Jurkat, Clone E6-1 (cell line): ENCODE measurements at regions not wholly inside any gene's neighbourhood (a gene's known extent, or its start where the extent isn't known, plus 50 kb on each side); places are given as distances from the start of the nearest gene placed in this dataset.

ENCODE experiments used
- DNase-seq: peaks from one replicate; pipeline ENCODE4 v3.0.0-alpha.2; 2011; ENCODE audit warnings: low read depth, low spot score
- H3K4me3 ChIP-seq: 2 replicates; pipeline ENCODE4 v1.5.1; 2011; ENCODE audit warnings: mild to moderate bottlenecking, low read length, control low read depth, moderate library complexity

- DNase-seq: no peak
- H3K4me3 ChIP-seq: no peak overlapping the region
These were observed 340.3 kb downstream of the KCNN2 start for GRCh38 chr5:114702136-114702535.

- DNase-seq: no peak
These were observed 339.0 kb downstream of the KCNN2 start for GRCh38 chr5:114700823-114701222.

GRCh38 chr5:114695292-114695904, 333.5 kb downstream of the KCNN2 start:
- H3K4me3 ChIP-seq: no peak overlapping the region
- no peak for DNase-seq

More at GRCh38 chr5:114700823-114701222, 339.0 kb downstream of the KCNN2 start:
- no peak overlapping the region for H3K4me3 ChIP-seq

- DNase-seq: no peak
- H3K4me3 ChIP-seq: no peak overlapping the region
These were observed 324.5 kb downstream of the KCNN2 start for GRCh38 chr5:114686356-114686755.

- DNase-seq: no peak
- H3K4me3 ChIP-seq: no peak overlapping the region
These were observed 316.9 kb downstream of the KCNN2 start for GRCh38 chr5:114678778-114679177.

- no peak for DNase-seq
- H3K4me3 ChIP-seq: no peak overlapping the region
These were observed 303.7 kb downstream of the KCNN2 start for GRCh38 chr5:114665551-114665950.

GRCh38 chr5:114660791-114661190, 298.9 kb downstream of the KCNN2 start:
- DNase-seq: no peak
- no peak overlapping the region for H3K4me3 ChIP-seq

- DNase-seq: no peak
- no peak overlapping the region for H3K4me3 ChIP-seq
These were observed 296.3 kb downstream of the KCNN2 start for GRCh38 chr5:114658194-114658593.

- H3K4me3 ChIP-seq: no peak overlapping the region
- no peak for DNase-seq
These were observed 295.7 kb downstream of the KCNN2 start for GRCh38 chr5:114657342-114658130.

GRCh38 chr5:114649878-114650277, 288.0 kb downstream of the KCNN2 start:
- DNase-seq: no peak
- no peak overlapping the region for H3K4me3 ChIP-seq

- H3K4me3 ChIP-seq: no peak overlapping the region
- DNase-seq: no peak
These were observed 287.1 kb downstream of the KCNN2 start for GRCh38 chr5:114648940-114649339.

- no peak for DNase-seq
- H3K4me3 ChIP-seq: no peak overlapping the region
These were observed 282.7 kb downstream of the KCNN2 start for GRCh38 chr5:114644576-114644975.

GRCh38 chr5:114636271-114636670, 274.4 kb downstream of the KCNN2 start:
- no peak for DNase-seq
- H3K4me3 ChIP-seq: no peak overlapping the region

- no peak for DNase-seq
- H3K4me3 ChIP-seq: no peak overlapping the region
These were observed 273.4 kb downstream of the KCNN2 start for GRCh38 chr5:114634967-114635901.

- DNase-seq: no peak
- no peak overlapping the region for H3K4me3 ChIP-seq
These were observed 272.6 kb downstream of the KCNN2 start for GRCh38 chr5:114634517-114634916.

GRCh38 chr5:114612406-114612805, 250.5 kb downstream of the KCNN2 start:
- H3K4me3 ChIP-seq: no peak overlapping the region
- DNase-seq: no peak

GRCh38 chr5:114581136-114581535, 219.3 kb downstream of the KCNN2 start:
- DNase-seq: no peak
- H3K4me3 ChIP-seq: no peak overlapping the region

- no peak for DNase-seq
- no peak overlapping the region for H3K4me3 ChIP-seq
These were observed 204.0 kb downstream of the KCNN2 start for GRCh38 chr5:114565871-114566270.

GRCh38 chr5:114565139-114565538, 203.3 kb downstream of the KCNN2 start:
- H3K4me3 ChIP-seq: no peak overlapping the region
- no peak for DNase-seq

GRCh38 chr5:114561415-114561814, 199.5 kb downstream of the KCNN2 start:
- no peak for DNase-seq
- no peak overlapping the region for H3K4me3 ChIP-seq
